ENCODE measurements at regions not wholly inside any gene's neighbourhood (a gene's known extent, or its start where the extent isn't known, plus 50 kb on each side); places are given as distances from the start of the nearest gene placed in this dataset.

- TF ChIP-seq USF2 (IDR thresholded peaks at IDR 0.05; ENCODE audit: low read depth, low read length): no peak
- TF ChIP-seq USF2 (CRISPR knock-in tag; IDR thresholded peaks at IDR 0.05; ENCODE audit: borderline replicate concordance): no peak
- no peak for TF ChIP-seq RAD21 (CRISPR knock-in tag; IDR thresholded peaks at IDR 0.05)
- TF ChIP-seq TBP (CRISPR knock-in tag; IDR thresholded peaks at IDR 0.05): no peak
- TF ChIP-seq JUND (CRISPR knock-in tag; IDR thresholded peaks at IDR 0.05): no peak
- TF ChIP-seq FOXK1 (CRISPR knock-in tag; IDR thresholded peaks at IDR 0.05; ENCODE audit: borderline replicate concordance, low read depth): no peak
- no peak for TF ChIP-seq YEATS4 (CRISPR knock-in tag; IDR thresholded peaks at IDR 0.05; ENCODE audit: borderline replicate concordance)
- no peak for TF ChIP-seq CTCF (CRISPR knock-in tag; IDR thresholded peaks at IDR 0.05)
- TF ChIP-seq, protein P1, sequence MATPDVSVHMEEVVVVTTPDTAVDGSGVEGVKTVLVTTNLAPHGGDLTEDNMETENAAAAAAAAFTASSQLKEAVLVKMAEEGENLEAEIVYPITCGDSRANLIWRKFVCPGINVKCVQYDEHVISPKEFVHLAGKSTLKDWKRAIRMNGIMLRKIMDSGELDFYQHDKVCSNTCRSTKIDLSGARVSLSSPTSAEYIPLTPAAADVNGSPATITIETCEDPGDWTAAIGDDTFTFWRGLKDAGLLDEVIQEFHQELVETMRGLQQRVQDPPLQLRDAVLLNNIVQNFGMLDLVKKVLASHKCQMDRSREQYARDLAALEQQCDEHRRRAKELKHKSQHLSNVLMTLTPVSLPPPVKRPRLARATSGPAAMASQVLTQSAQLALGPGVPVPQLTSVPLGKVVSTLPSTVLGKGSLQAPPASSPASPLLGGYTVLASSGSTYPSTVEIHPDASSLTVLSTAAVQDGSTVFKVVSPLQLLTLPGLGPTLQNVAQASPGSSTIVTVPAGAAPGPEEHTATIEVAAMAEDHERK (CRISPR knock-in tag; IDR thresholded peaks at IDR 0.05; ENCODE audit: low read depth): no peak
- TF ChIP-seq, protein P2, sequence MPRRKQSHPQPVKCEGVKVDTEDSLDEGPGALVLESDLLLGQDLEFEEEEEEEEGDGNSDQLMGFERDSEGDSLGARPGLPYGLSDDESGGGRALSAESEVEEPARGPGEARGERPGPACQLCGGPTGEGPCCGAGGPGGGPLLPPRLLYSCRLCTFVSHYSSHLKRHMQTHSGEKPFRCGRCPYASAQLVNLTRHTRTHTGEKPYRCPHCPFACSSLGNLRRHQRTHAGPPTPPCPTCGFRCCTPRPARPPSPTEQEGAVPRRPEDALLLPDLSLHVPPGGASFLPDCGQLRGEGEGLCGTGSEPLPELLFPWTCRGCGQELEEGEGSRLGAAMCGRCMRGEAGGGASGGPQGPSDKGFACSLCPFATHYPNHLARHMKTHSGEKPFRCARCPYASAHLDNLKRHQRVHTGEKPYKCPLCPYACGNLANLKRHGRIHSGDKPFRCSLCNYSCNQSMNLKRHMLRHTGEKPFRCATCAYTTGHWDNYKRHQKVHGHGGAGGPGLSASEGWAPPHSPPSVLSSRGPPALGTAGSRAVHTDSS (CRISPR knock-in tag; conservative IDR thresholded peaks at IDR 0.05): no peak
- no peak for TF ChIP-seq HIC2 (CRISPR knock-in tag; IDR thresholded peaks at IDR 0.05; ENCODE audit: low read depth)
- TF ChIP-seq MZF1 (CRISPR knock-in tag; IDR thresholded peaks at IDR 0.05; ENCODE audit: borderline replicate concordance): no peak
Measured at GRCh38 chrX:142680038-142680437, 345.7 kb upstream of the SPANXN4 start.

All from HepG2 (cell line).